ENCODE measurements at regions not wholly inside any gene's neighbourhood (a gene's known extent, or its start where the extent isn't known, plus 50 kb on each side); places are given as distances from the start of the nearest gene placed in this dataset.

DNA sequence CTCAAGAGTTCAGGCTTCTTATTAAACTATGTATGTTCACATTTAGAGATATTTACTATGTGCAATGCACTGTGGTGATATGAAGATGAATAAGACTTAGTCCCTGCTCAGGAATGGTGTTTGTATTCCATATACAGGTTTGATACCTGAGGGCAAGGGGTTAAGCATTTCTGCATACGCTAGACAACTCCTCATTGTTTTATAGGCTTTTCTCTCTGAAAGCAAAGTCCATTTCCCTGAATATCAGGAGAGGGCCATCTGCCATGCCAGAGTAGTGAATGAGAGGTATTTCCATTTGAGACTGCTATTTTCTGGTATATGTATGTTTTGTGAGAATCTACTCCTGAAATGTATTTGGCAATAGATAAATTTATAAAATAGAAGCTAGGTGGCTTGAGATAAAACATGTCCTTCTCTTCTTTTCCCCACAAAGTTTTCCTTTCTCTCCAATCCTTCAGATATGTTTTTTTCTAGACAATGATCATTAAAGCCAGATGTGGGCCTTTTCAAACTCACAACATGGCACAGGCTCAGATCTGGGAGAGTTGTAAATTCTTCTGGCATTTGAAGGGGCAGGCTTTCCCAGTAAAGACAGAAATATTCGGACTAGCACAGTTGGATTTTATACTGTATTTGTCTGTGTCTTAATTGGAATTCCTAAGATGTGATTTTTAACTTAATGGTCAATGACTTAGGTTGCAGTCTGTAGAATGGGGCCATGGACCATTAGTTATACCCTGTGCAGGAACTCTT, 73.3 kb upstream of the WDR26 start:
- TF ChIP-seq POLR2A (IDR thresholded peaks at IDR 0.05; ENCODE audit: low read depth, low read length) = no peak
- no peak for TF ChIP-seq POU2F2 (IDR thresholded peaks at IDR 0.05; ENCODE audit: low read depth, low read length)
- no peak for TF ChIP-seq POLR2AphosphoS5 (IDR thresholded peaks at IDR 0.05; ENCODE audit: low read depth, low read length)
